ENCODE measurements at regions not wholly inside any gene's neighbourhood (a gene's known extent, or its start where the extent isn't known, plus 50 kb on each side); places are given as distances from the start of the nearest gene placed in this dataset.

DNA sequence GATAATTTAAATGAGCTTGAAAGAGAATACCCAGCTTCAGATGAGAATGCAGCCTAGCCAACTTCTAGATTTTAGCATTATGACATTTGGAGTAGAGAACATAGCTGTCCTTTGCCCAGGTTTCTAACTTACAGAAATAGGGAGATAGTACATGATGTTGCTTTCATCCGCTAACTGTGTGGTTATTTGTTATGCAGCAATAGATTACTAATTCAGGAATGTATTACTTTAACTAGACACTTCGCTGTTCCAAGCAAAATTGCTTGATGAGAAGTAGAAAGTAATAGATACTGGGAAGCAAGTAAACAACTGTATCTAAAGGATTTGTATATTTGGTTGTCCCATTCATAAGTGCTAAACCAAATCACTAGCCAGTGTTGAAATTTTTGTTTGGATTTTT is 790.9 kb upstream of the PRR20A start:
- TF ChIP-seq, protein P1, sequence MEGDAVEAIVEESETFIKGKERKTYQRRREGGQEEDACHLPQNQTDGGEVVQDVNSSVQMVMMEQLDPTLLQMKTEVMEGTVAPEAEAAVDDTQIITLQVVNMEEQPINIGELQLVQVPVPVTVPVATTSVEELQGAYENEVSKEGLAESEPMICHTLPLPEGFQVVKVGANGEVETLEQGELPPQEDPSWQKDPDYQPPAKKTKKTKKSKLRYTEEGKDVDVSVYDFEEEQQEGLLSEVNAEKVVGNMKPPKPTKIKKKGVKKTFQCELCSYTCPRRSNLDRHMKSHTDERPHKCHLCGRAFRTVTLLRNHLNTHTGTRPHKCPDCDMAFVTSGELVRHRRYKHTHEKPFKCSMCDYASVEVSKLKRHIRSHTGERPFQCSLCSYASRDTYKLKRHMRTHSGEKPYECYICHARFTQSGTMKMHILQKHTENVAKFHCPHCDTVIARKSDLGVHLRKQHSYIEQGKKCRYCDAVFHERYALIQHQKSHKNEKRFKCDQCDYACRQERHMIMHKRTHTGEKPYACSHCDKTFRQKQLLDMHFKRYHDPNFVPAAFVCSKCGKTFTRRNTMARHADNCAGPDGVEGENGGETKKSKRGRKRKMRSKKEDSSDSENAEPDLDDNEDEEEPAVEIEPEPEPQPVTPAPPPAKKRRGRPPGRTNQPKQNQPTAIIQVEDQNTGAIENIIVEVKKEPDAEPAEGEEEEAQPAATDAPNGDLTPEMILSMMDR (IDR thresholded peaks at IDR 0.05), result no peak
- TF ChIP-seq POLR2A (IDR thresholded peaks at IDR 0.05), result no peak
